ENCODE measurements at regions not wholly inside any gene's neighbourhood (a gene's known extent, or its start where the extent isn't known, plus 50 kb on each side); places are given as distances from the start of the nearest gene placed in this dataset.

DNA sequence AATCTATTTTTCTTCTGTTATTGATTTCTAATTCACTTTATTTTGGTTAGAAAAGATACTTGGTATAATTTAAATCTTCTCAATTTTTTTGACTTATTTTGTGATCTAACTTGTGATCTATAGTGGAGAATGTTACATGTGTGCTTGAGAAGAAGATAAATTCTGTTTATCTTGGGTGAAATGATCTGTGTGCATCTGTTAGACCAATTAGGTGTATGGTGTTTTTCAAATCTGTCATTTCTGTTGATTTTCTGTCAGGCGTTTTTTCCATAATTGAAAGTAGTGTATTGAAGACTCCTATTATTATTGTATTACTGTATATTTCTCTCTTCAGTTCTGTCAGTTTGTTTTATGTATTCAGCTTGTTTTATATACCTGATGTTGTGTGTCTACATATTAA is 1668.3 kb downstream of the PLA2G4A start:
- Mint-ChIP-seq H3K4me3 (no peak overlapping the region), H3K4me1 (ENCODE audit: low read depth in 2 of 2) (no peaks in the 10 kb centered on the region), H3K9me3 (peaks cover 2 to 6% of the 10 kb centered on the region in 2 donors), H3K36me3 (ENCODE audit: insufficient read depth) (no peaks in the 10 kb centered on the region), H3K27ac (no peak overlapping the region), H3K27me3 (no peaks in the 10 kb centered on the region)
- ATAC-seq (replicated peaks), result no peak
- no peak for DNase-seq

GRCh38 chr1:188499690-188500089 is 1670.9 kb downstream of the PLA2G4A start:
- Mint-ChIP-seq H3K4me1 (ENCODE audit: low read depth in 2 of 2) (no peaks in the 10 kb centered on the region), H3K27ac (no peak overlapping the region), H3K9me3 (peaks cover 2 to 6% of the 10 kb centered on the region in 2 donors), H3K4me3 (no peak overlapping the region), H3K36me3 (ENCODE audit: insufficient read depth) (no peaks in the 10 kb centered on the region), H3K27me3 (no peaks in the 10 kb centered on the region)
- ATAC-seq (replicated peaks) (no peak), DNase-seq (no peak)

DNA sequence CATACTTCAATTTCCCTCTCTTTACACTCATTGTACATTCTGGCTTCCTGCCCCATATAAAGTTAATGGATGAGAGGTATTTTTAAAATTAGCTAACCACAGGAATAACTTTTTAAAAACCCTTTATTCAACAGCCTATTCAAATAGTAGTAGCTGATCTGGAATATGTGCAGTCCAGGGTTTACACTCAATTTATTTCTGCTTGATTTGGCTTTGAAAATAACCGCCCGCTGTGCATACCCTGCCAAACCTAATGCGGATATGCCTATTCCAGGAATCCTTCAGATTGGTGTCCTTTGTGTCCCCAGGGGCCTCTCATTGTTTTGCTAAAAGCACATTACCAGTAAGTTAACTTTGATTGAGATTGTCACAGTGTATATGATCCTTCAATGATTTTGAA is 1686.2 kb downstream of the PLA2G4A start:
- no peak for ATAC-seq (replicated peaks)
- H3K4me1 Mint-ChIP-seq (ENCODE audit: low read depth in 2 of 2), result no peaks in the 10 kb centered on the region
- H3K36me3 Mint-ChIP-seq (ENCODE audit: insufficient read depth), result no peaks in the 10 kb centered on the region
- DNase-seq, result no peak
- H3K4me3 Mint-ChIP-seq, result no peak overlapping the region
- H3K9me3 Mint-ChIP-seq, result peaks cover 5 to 8% of the 10 kb centered on the region in 2 donors
- no peaks in the 10 kb centered on the region for H3K27me3 Mint-ChIP-seq
- no peak overlapping the region for H3K27ac Mint-ChIP-seq

DNA sequence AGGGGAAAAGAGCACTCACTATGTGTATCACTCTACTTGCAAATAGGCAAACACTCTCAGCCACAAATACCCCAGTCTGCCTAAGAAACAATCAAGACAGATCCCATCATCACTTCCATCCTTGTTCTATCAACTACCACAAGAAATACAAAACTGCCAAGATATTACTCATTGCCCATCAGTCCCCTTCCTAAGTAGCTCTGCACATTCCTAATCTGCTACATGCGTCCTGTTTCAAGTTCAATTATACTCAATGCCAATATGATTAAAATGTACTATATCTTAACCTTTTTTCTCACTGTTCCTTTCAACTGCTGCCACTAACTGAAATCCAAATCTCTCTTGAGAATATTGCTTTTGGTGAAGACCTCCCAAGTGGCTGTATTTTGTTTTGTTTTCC is 1688.4 kb downstream of the PLA2G4A start:
- no peaks in the 10 kb centered on the region for H3K4me1 Mint-ChIP-seq (ENCODE audit: low read depth in 2 of 2)
- H3K9me3 Mint-ChIP-seq, result peaks cover 5 to 8% of the 10 kb centered on the region in 2 donors
- H3K27me3 Mint-ChIP-seq, result no peaks in the 10 kb centered on the region
- no peak for ATAC-seq (replicated peaks)
- no peaks in the 10 kb centered on the region for H3K36me3 Mint-ChIP-seq (ENCODE audit: insufficient read depth)
- no peak overlapping the region for H3K4me3 Mint-ChIP-seq
- no peak overlapping the region for H3K27ac Mint-ChIP-seq
- DNase-seq, result no peak

DNA sequence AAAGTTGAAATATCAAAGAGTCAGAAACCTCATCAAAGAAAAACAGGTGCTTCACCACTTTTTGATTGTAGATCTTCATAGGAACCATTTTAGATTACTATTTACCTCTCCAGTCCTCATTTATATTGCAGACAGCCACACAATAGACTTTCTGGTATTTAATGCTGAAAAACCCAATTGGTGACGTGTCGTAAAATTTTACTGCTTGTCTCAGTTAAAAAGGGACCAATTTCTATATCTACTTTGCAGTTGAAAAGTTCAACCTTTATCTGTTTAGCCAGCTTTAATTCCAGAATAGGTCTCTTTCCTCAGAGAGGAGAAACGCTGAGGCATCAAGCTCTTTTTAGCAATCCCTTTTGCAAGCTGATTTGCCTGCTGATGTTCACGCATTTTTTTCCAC is 1722.4 kb downstream of the PLA2G4A start:
- no peak for ATAC-seq (replicated peaks)
- H3K4me3 Mint-ChIP-seq, result no peak overlapping the region
- H3K4me1 Mint-ChIP-seq (ENCODE audit: low read depth in 2 of 2), result no peaks in the 10 kb centered on the region
- no peaks in the 10 kb centered on the region for H3K27me3 Mint-ChIP-seq
- H3K27ac Mint-ChIP-seq, result no peak overlapping the region
- no peak for DNase-seq
- H3K36me3 Mint-ChIP-seq (ENCODE audit: insufficient read depth), result no peaks in the 10 kb centered on the region
- H3K9me3 Mint-ChIP-seq, result peaks cover 10 to 11% of the 10 kb centered on the region in 2 donors

DNA sequence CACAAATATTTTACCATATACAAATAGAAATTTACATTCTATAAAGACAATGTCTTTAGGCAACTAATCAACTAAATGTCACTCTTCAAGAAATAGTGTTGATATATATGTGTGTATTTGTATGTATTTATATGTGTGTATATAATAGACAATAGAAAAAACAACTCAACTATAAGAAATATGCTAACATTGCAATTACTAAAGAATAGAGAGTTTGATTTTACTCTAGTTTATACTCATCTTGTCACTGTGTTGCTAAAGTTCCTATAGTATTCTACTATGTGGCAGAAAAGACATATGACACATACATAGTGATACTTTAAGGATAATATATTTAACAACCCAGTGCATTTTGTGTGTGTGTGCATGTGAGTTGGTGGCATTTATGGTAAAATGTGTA is 1728.3 kb downstream of the PLA2G4A start:
- no peaks in the 10 kb centered on the region for H3K4me1 Mint-ChIP-seq (ENCODE audit: low read depth in 2 of 2)
- DNase-seq, result no peak

GRCh38 chr1:188582911-188583532 is 1754.3 kb downstream of the PLA2G4A start:
- H3K27ac Mint-ChIP-seq, result no peak overlapping the region
- H3K36me3 Mint-ChIP-seq (ENCODE audit: insufficient read depth), result no peaks in the 10 kb centered on the region
- H3K4me1 Mint-ChIP-seq (ENCODE audit: low read depth in 2 of 2), result no peaks in the 10 kb centered on the region
- ATAC-seq (replicated peaks), result no peak
- no peak for DNase-seq
- H3K4me3 Mint-ChIP-seq, result no peak overlapping the region
- peaks cover 1 to 5% of the 10 kb centered on the region in 2 donors for H3K9me3 Mint-ChIP-seq
- no peaks in the 10 kb centered on the region for H3K27me3 Mint-ChIP-seq

More for the DNA sequence above, 1728.3 kb downstream of the PLA2G4A start:
- H3K27me3 Mint-ChIP-seq, result no peaks in the 10 kb centered on the region
- no peak overlapping the region for H3K27ac Mint-ChIP-seq
- H3K9me3 Mint-ChIP-seq, result peaks cover 3 to 4% of the 10 kb centered on the region in 2 donors
- no peak for ATAC-seq (replicated peaks)
- no peak overlapping the region for H3K4me3 Mint-ChIP-seq
- H3K36me3 Mint-ChIP-seq (ENCODE audit: insufficient read depth), result no peaks in the 10 kb centered on the region

- no peak for ATAC-seq (replicated peaks)
- H3K27me3 Mint-ChIP-seq, result no peaks in the 10 kb centered on the region
- H3K4me3 Mint-ChIP-seq, result no peak overlapping the region
- DNase-seq, result no peak
- no peaks in the 10 kb centered on the region for H3K4me1 Mint-ChIP-seq (ENCODE audit: low read depth in 2 of 2)
- no peaks in the 10 kb centered on the region for H3K36me3 Mint-ChIP-seq (ENCODE audit: insufficient read depth)
- H3K27ac Mint-ChIP-seq, result no peak overlapping the region
- peaks cover 1 to 5% of the 10 kb centered on the region in 2 donors for H3K9me3 Mint-ChIP-seq
These were observed 1755.4 kb downstream of the PLA2G4A start for GRCh38 chr1:188584119-188584518.

GRCh38 chr1:188590641-188591040 is 1761.9 kb downstream of the PLA2G4A start:
- no peaks in the 10 kb centered on the region for H3K27me3 Mint-ChIP-seq
- no peak overlapping the region for H3K27ac Mint-ChIP-seq
- no peaks in the 10 kb centered on the region for H3K36me3 Mint-ChIP-seq (ENCODE audit: insufficient read depth)
- H3K9me3 Mint-ChIP-seq, result peaks cover 3 to 7% of the 10 kb centered on the region in 2 donors
- no peak for ATAC-seq (replicated peaks)
- no peaks in the 10 kb centered on the region for H3K4me1 Mint-ChIP-seq (ENCODE audit: low read depth in 2 of 2)
- no peak overlapping the region for H3K4me3 Mint-ChIP-seq
- DNase-seq, result no peak

DNA sequence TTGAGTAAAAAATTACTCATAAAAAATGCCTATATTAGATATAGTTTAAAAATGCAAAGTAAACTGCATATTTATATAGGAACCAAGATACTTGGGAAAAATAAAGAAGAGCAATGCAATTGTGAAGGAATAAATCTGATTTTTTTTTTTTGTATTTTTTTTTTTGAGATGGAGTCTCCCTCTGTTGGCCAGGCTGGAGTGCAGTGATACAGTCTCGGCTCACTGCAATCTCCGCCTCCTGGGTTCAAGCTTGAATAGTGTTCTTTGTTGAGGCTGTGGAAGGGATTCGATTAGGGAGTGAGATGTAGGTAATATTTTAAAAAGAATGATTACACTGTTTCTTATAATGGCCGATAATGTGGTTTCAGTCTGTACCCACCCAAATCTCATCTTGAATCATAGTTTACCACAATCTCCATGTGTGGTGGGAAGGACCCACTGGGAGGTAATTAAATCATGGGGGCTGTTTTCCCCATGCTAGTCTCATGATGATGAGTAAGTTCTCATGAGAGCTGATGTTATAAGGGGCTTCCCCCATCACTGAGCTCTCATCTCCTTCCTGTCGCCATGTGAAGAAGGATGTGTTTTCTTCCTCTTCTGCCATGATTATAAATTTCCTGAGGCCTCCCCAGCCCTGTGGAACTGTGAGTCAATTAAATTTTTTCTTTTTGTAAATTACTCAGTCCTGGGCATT is 1765.9 kb downstream of the PLA2G4A start:
- no peak for DNase-seq
- H3K27me3 Mint-ChIP-seq, result no peaks in the 10 kb centered on the region
- no peaks in the 10 kb centered on the region for H3K4me1 Mint-ChIP-seq (ENCODE audit: low read depth in 2 of 2)
- H3K9me3 Mint-ChIP-seq, result peaks cover 3 to 12% of the 10 kb centered on the region in 2 donors
- no peak for ATAC-seq (replicated peaks)
- H3K4me3 Mint-ChIP-seq, result no peak overlapping the region
- H3K27ac Mint-ChIP-seq, result no peak overlapping the region
- no peaks in the 10 kb centered on the region for H3K36me3 Mint-ChIP-seq (ENCODE audit: insufficient read depth)

DNA sequence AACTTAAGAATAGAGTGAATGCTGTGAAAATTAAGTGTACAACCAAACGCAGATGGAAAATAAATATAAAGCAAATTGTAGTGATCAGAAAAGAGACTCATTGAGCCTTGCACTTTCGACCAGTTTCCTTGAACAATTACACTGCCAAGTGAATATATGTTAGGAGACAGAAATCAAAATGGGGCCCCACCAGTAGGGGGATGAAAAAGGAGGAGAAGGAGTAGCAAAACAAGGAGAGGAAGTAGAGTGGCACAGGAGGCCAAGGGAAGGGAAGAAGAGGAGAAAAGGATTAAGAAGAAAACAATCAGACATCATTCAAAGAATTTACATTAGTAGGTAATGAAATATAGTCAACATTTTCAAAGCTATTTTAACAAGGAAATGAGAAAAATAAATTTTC is 1770.6 kb downstream of the PLA2G4A start:
- no peak for DNase-seq
- Mint-ChIP-seq H3K27me3 (no peaks in the 10 kb centered on the region), H3K4me1 (ENCODE audit: low read depth in 2 of 2) (no peaks in the 10 kb centered on the region), H3K4me3 (no peak overlapping the region), H3K27ac (no peak overlapping the region), H3K9me3 (peaks cover 0 to 4% of the 10 kb centered on the region in 2 donors), H3K36me3 (ENCODE audit: insufficient read depth) (no peaks in the 10 kb centered on the region)
- no peak for ATAC-seq (replicated peaks)

- H3K9me3 Mint-ChIP-seq, result peaks cover 10 to 22% of the 10 kb centered on the region in 2 donors
- ATAC-seq (replicated peaks) (no peak), DNase-seq (no peak)
- no peaks in the 10 kb centered on the region for H3K4me1 Mint-ChIP-seq (ENCODE audit: low read depth in 2 of 2)
- no peaks in the 10 kb centered on the region for H3K27me3 Mint-ChIP-seq
- no peak overlapping the region for H3K27ac Mint-ChIP-seq
- H3K36me3 Mint-ChIP-seq (ENCODE audit: insufficient read depth), result no peaks in the 10 kb centered on the region
- H3K4me3 Mint-ChIP-seq, result no peak overlapping the region
These were observed 1782.7 kb downstream of the PLA2G4A start for GRCh38 chr1:188611432-188611831.

- no peak overlapping the region for H3K27ac Mint-ChIP-seq
- H3K4me1 Mint-ChIP-seq (ENCODE audit: low read depth in 2 of 2), result no peaks in the 10 kb centered on the region
- no peaks in the 10 kb centered on the region for H3K36me3 Mint-ChIP-seq (ENCODE audit: insufficient read depth)
- ATAC-seq (replicated peaks) (no peak), DNase-seq (no peak)
- H3K27me3 Mint-ChIP-seq, result no peaks in the 10 kb centered on the region
- H3K4me3 Mint-ChIP-seq, result no peak overlapping the region
- peaks cover 6 to 22% of the 10 kb centered on the region in 2 donors for H3K9me3 Mint-ChIP-seq
These were observed 1786.6 kb downstream of the PLA2G4A start for GRCh38 chr1:188615321-188615720.

DNA sequence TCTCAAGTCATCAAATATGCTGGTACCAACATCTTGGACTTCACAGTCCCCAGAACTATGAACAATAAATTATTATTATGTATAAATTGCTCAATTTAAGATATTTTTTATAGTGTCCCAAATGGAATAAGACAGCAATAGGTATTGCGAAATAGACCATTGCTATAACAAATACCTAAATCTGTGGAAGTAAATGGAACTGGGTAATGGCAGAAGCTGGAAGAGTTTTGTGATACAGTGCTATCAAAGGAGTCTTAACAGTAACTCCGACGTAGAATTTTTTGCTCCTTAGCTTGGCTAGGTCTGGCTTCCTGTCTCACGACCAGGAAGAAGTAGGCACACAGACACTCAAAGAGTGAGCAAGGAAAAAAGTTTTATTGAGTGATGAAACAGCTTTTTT is 1791.5 kb downstream of the PLA2G4A start:
- Mint-ChIP-seq H3K27me3 (no peaks in the 10 kb centered on the region), H3K27ac (no peak overlapping the region), H3K4me3 (no peak overlapping the region), H3K36me3 (ENCODE audit: insufficient read depth) (no peaks in the 10 kb centered on the region), H3K9me3 (peaks cover 5% of the 10 kb centered on the region in 2 donors), H3K4me1 (ENCODE audit: low read depth in 2 of 2) (no peaks in the 10 kb centered on the region)
- ATAC-seq (replicated peaks) (no peak), DNase-seq (no peak)
